ENCODE measurements at regions not wholly inside any gene's neighbourhood (a gene's known extent, or its start where the extent isn't known, plus 50 kb on each side); places are given as distances from the start of the nearest gene placed in this dataset.

GRCh38 chr13:60244381-60244780 lies 80.7 kb upstream of the DIAPH3 start:
- TF ChIP-seq REST (IDR thresholded peaks at IDR 0.05; ENCODE audit: low read depth) = no peak
- TF ChIP-seq EGR1 (IDR thresholded peaks at IDR 0.05) = no peak
- no peak for TF ChIP-seq USF1 (IDR thresholded peaks at IDR 0.05)
- no peak for TF ChIP-seq ZBTB7A (IDR thresholded peaks at IDR 0.05; ENCODE audit: low read depth)
- no peak for TF ChIP-seq TAF1 (IDR thresholded peaks at IDR 0.05; ENCODE audit: low read depth)

All from Ishikawa (cell line).